ENCODE measurements at regions not wholly inside any gene's neighbourhood (a gene's known extent, or its start where the extent isn't known, plus 50 kb on each side); places are given as distances from the start of the nearest gene placed in this dataset.

DNA sequence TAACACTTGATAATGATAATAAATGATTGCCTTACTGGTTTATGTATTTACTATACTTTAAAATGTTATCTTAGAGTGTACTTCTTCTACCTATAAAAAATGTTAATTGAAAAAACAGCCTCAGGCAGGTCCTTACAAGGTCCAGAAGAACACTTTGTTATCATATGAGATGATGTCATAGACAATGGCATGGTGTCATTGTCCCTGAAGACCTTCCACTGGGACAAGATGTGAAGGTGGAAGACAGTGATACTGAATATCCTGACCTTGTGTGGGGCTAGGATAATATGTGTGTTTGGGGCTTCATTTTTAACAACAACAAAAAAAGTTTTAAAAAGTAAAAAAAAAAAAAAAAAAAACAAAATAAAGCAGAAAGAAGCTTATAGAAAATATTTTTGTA lies 342.2 kb upstream of the KYNU start:
- Histone ChIP-seq H3K9me3 (no peaks in the 10 kb centered on the region), H3K4me1 (no peaks in the 10 kb centered on the region), H3K27ac (no peak overlapping the region), H3K36me3 (no peaks in the 10 kb centered on the region), H3K27me3 (no peaks in the 10 kb centered on the region), H3K4me3 (no peak overlapping the region)
- intact Hi-C loops (cut with DNase I), result no loop called here
- no peak for DNase-seq
- no peak for TF ChIP-seq POLR2A (IDR thresholded peaks at IDR 0.05)
- no peak for ATAC-seq

DNA sequence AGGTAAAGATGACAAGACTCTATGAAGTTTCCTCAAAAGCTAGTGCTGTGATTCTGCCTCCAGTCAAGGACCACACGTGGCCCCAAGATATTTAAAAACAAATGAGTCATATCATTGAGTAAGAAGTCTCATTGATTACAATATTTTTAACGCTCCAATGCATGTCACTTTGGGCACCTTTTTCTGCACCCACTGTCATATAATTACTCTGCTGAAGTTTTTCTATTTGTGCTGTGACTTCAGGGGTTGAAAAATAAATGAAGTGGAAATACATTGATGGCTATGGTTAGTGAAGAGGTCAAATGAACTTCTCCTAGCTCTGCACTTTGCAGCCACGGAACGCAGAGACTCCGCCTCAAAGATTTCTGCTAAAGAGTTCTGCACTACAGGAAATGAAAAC lies 344.3 kb upstream of the KYNU start:
- intact Hi-C loops (cut with DNase I), result no loop called here
- no peaks in the 10 kb centered on the region for H3K36me3 ChIP-seq
- DNase-seq (no peak), ATAC-seq (no peak)
- H3K27ac ChIP-seq, result no peak overlapping the region
- TF ChIP-seq POLR2A (IDR thresholded peaks at IDR 0.05), result no peak
- TF ChIP-seq, protein P1, sequence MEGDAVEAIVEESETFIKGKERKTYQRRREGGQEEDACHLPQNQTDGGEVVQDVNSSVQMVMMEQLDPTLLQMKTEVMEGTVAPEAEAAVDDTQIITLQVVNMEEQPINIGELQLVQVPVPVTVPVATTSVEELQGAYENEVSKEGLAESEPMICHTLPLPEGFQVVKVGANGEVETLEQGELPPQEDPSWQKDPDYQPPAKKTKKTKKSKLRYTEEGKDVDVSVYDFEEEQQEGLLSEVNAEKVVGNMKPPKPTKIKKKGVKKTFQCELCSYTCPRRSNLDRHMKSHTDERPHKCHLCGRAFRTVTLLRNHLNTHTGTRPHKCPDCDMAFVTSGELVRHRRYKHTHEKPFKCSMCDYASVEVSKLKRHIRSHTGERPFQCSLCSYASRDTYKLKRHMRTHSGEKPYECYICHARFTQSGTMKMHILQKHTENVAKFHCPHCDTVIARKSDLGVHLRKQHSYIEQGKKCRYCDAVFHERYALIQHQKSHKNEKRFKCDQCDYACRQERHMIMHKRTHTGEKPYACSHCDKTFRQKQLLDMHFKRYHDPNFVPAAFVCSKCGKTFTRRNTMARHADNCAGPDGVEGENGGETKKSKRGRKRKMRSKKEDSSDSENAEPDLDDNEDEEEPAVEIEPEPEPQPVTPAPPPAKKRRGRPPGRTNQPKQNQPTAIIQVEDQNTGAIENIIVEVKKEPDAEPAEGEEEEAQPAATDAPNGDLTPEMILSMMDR (IDR thresholded peaks at IDR 0.05), result no peak
- no peaks in the 10 kb centered on the region for H3K9me3 ChIP-seq
- H3K27me3 ChIP-seq, result no peaks in the 10 kb centered on the region
- H3K4me3 ChIP-seq, result no peak overlapping the region
- 64 to 79% (median 74%) methylated on average over 5 of the region's 5 CpGs for whole genome bisulfite sequencing, 4 donors
- no peaks in the 10 kb centered on the region for H3K4me1 ChIP-seq

DNA sequence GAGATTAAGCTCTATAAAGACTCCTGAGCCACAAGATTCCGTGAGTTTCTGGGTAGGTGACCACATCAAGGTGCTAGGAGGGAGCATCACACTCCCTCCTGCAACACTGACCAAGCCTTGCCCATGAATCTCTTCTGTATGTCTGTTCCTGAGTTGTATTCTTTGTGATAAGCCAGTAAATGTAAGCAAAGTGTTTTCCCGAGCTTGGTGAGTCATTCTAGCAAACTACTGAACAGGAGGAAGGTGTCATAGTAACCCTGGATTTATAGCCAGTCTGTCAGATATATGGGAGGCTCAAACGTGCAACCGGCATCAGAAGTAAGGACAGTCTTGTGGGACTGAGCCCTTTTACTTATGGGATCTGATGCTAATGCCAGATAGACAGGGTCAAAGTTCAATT lies 346.1 kb upstream of the KYNU start:
- Histone ChIP-seq H3K27ac (no peak overlapping the region), H3K9me3 (no peaks in the 10 kb centered on the region), H3K27me3 (no peaks in the 10 kb centered on the region), H3K4me1 (no peaks in the 10 kb centered on the region), H3K36me3 (no peaks in the 10 kb centered on the region), H3K4me3 (no peak overlapping the region)
- WGBS, 4 donors, result 45 to 55% (median 47%) methylated on average over 4 of the region's 4 CpGs
- ATAC-seq, result no peak
- DNase-seq, result no peak
- intact Hi-C loops (cut with DNase I), result no loop called here
- TF ChIP-seq, protein P1 (IDR thresholded peaks at IDR 0.05), result no peak
- no peak for TF ChIP-seq POLR2A (IDR thresholded peaks at IDR 0.05)

DNA sequence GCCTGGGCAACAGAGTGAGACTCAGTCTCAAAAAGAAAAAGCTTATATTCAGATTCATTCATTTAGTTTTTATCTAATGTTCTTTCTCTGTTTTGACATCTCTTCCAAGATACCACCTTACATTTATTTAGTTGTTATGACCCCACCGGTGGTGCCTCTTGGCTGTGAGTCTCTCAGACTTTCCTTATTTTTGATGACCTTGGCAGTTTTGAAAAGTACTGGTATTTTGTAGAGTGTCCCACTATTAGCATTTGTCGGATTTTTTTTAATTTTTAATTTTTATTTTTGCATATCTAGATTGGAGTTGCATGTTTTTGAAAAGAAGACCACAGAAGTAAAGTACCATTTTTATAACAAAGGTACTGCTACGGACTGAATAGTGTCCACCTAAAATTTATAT lies 351.7 kb upstream of the KYNU start:
- WGBS, 4 donors, result 74 to 84% (median 79%) methylated on average over 3 of the region's 3 CpGs
- TF ChIP-seq, protein P1 (IDR thresholded peaks at IDR 0.05), result no peak
- no peak for TF ChIP-seq POLR2A (IDR thresholded peaks at IDR 0.05)
- no peaks in the 10 kb centered on the region for H3K4me1 ChIP-seq
- intact Hi-C loops (cut with DNase I), result no loop called here
- H3K27ac ChIP-seq, result no peak overlapping the region
- no peaks in the 10 kb centered on the region for H3K36me3 ChIP-seq
- H3K4me3 ChIP-seq, result no peak overlapping the region
- DNase-seq (no peak), ATAC-seq (no peak)
- no peaks in the 10 kb centered on the region for H3K27me3 ChIP-seq
- no peaks in the 10 kb centered on the region for H3K9me3 ChIP-seq

DNA sequence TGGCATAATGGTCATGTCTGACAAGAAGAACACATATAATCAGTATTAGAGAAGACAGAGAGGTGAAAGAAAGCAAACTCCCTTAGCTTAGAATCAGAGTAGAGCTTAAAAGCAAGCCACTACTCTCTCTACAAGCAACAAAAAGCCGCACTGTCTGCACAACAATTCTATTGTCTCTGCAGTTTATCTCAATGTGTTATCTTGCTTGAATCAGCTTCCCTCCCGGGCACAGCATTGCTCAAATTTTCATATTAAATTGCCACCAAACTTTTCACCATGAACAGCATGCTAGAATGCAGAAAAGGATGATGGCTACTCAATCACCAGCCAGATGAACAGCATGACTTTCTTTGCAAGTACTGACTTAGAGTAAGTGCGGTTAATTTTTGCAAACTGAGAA lies 356.0 kb upstream of the KYNU start:
- H3K27me3 ChIP-seq, result no peaks in the 10 kb centered on the region
- WGBS, 4 donors, result 63 to 68% (median 65%) methylated on average over 3 of the region's 3 CpGs
- no peaks in the 10 kb centered on the region for H3K36me3 ChIP-seq
- H3K27ac ChIP-seq, result no peak overlapping the region
- ATAC-seq (no peak), DNase-seq (no peak)
- intact Hi-C loops (cut with DNase I), result no loop called here
- H3K4me3 ChIP-seq, result no peak overlapping the region
- H3K9me3 ChIP-seq, result no peaks in the 10 kb centered on the region
- no peaks in the 10 kb centered on the region for H3K4me1 ChIP-seq
- TF ChIP-seq, protein P1 (IDR thresholded peaks at IDR 0.05), result no peak
- no peak for TF ChIP-seq POLR2A (IDR thresholded peaks at IDR 0.05)
